B cell (primary cell): ENCODE measurements at regions not wholly inside any gene's neighbourhood (a gene's known extent, or its start where the extent isn't known, plus 50 kb on each side); places are given as distances from the start of the nearest gene placed in this dataset.

Experiments used
- CTCF ChIP-seq: fragments of 200-600 bp; IDR thresholded peaks from one replicate; pipeline ENCODE4 v1.8.0; 2022; ENCODE audit warnings: antibody characterized with exemption, mild to moderate bottlenecking
- EZH2 ChIP-seq: IDR thresholded peaks from 2 replicates; pipeline ENCODE4 v1.6.1; 2012; ENCODE audit warnings: borderline replicate concordance, low read depth, mild to moderate bottlenecking, moderate library complexity, low read length; ENCODE audit not compliant: insufficient read depth, poor library complexity, severe bottlenecking

DNA sequence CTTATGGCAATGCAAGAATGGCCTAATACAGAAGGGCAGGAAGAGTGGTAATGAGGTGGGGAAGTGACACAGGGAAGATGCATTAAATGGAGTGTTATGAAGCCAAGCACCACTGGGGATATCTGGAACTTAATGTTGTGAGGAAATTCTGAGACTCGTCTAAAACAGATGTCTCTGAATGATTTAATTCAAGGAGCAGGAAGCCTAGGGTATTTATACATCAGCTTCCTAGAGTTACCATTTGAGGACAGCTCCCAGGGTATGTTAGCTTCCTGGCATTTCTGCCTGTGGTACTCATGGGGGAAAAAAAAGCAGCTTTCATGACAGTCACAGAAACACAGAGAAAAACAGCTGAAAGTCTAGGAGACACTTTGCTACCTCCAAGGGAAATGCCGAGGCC, 989.5 kb downstream of the CBLN2 start:
- TF ChIP-seq CTCF (no peak), EZH2 (no peak)
